GM18511 (cell line): ENCODE measurements at regions not wholly inside any gene's neighbourhood (a gene's known extent, or its start where the extent isn't known, plus 50 kb on each side); places are given as distances from the start of the nearest gene placed in this dataset.
A peak's percentile ranks its signal among the peaks of the same experiment; 100 is the strongest.

Experiments used
- ATAC-seq: cut with Tn5 transposase; IDR thresholded peaks from one replicate; pipeline ENCODE4 v1.9.1; 2021; ENCODE audit warnings: mild to moderate bottlenecking, moderate library complexity; ENCODE audit not compliant: unreplicated experiment

- no peak for ATAC-seq
Measured at GRCh38 chr12:97267594-97268202, 194.9 kb upstream of the RMST start.

DNA sequence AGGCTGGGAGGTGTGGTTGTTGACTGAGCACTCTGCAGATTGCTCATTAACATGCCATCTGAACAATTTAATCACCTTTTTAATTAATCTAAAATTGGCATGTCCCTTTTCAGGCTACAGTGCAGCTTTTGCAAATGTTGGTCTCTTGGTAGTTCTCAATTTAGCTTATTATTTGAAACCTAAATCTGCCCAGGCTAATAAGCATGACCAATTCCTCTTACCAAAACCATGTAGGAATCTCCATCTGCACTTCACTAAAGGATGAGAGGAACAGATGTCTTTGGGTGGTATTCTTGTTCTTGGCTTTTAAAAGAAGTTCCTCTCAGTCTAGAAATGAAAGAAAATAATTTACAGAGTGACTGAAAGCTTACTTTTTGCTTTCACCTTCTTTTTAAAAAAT lies 190.1 kb upstream of the RMST start:
- ATAC-seq = no peak

DNA sequence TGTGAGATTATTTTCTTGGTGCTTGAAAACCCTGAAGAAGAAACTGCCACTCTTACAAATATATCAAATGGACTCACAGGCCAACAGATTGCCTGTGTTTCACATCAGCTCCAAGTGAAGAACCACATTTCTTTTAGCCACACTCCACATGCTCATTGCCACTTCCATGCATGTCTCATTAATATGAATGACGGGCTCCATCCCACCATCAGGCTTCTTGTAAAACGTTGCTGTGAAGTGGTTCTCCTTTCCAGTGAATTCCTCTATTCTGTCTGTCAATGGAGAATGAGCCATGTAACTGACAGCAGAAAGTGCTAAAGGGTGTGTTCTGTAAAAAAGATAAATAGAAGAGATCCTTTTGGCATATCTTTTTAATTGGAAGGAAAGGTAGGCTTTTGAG lies 188.2 kb upstream of the RMST start:
- ATAC-seq = no peak

- no peak for ATAC-seq
Measured at GRCh38 chr12:97275256-97275655, 187.3 kb upstream of the RMST start.

DNA sequence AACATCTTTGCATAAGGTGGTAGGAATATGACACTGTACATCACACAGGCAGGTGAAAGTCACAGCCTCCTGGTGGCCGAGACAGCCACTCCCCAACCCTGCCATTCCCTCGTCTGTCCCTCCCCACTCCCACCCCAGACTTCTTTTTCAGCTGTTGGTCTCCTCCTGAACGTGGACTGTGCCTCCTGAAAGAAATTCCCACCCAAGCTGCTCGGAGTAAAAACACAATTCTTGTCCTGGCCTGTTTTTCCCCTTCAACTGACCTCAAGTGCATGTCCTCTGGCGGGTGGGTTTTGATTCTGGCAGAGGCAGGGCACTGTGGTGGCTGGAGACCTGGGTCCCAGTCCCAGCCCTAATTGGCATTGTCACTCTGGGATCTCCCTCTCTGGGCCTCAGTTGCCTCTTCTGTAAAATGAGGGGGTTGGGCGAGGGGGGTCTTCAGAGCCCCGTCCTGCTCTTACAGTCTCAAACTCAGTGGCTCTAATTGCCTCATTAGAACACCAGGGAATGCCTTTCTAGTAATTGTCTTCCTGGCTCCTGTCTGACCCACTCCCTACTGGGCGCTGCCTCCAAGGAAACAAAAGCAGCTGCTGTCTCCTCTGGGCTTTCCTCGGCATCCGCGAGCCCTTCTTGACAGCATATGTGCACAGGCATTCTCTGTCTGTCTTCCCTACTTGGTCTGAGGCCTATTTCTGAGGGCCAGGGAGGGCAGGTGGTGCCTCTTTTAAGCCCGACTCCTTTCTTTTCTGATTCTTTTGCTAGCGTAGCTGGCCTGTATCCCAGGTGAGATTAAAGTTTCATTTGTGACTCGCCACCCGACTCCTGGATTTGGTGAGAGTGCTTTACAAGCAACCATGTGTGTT lies 186.6 kb upstream of the RMST start:
- no peak for ATAC-seq

- no peak for ATAC-seq
Measured at GRCh38 chr12:97276661-97277429, 185.8 kb upstream of the RMST start.

GRCh38 chr12:97283297-97283696 lies 179.3 kb upstream of the RMST start:
- ATAC-seq = no peak

- ATAC-seq = no peak
Measured at GRCh38 chr12:97288531-97288930, 174.1 kb upstream of the RMST start.

GRCh38 chr12:97292588-97292987 lies 170.0 kb upstream of the RMST start:
- ATAC-seq = no peak

DNA sequence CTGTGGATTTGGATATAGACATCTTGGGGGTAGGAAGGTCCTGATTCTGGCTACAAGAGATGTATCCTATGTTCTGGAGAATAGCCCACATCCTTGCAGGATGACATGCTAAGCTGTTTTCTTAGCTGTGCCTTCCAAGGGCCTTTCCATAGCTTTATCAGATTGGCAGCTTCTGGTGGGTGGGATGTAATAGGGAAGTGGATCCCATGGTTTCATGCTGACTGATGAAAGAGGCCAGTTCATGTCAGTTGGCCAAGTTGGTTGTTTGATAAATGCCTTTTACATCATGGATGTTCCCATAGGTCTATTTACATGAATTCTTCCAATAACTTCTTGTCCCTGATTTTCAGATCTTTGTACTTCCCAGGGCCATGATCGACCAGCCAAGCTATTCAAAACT lies 169.1 kb upstream of the RMST start:
- ATAC-seq = no peak

GRCh38 chr12:97299847-97300246 lies 162.8 kb upstream of the RMST start:
- no peak for ATAC-seq

DNA sequence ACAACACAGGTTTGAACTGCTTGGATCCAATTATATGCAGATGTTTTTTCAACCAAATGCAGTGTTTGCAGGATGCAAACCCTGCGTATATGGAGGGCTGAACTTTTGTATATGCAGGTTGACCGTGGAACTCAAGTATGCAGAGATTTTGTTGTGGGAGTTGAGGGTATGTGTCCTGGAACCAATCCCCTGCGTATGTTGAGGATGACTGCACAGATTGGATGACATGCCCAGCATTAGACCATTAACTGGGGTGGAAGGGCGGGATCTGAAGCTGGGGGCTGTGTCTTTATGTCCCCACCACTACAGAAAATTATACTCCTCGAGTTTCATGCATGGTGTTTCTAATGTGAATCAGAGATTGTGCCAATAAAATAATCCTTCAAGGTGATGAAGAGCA lies 162.2 kb upstream of the RMST start:
- ATAC-seq = no peak

- no peak for ATAC-seq
Measured at GRCh38 chr12:97300891-97301290, 161.7 kb upstream of the RMST start.

DNA sequence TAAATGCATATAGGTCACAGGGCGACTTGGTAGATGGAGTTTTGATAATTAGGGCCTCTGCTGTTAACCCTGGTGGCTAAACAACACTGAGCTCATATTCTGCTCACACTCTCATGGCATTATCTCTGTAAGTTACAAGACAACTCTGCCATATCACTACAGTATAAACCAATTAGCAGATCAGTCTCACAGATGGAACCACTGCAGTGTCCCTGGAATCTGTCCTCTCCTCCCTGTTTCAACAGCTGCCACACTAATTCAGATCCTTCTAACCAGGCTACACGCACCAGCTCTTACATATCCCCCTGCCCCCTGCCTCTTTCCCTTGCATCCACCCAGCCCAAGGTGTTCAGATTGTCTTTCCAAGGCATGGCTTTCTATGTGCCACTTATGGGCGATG lies 161.0 kb upstream of the RMST start:
- no peak for ATAC-seq

GRCh38 chr12:97305651-97306050 lies 157.0 kb upstream of the RMST start:
- no peak for ATAC-seq

GRCh38 chr12:97306147-97306546 lies 156.5 kb upstream of the RMST start:
- peak; percentile 99 for ATAC-seq

- peak; percentile 39 for ATAC-seq
Measured at GRCh38 chr12:97308576-97309198, 153.9 kb upstream of the RMST start.

DNA sequence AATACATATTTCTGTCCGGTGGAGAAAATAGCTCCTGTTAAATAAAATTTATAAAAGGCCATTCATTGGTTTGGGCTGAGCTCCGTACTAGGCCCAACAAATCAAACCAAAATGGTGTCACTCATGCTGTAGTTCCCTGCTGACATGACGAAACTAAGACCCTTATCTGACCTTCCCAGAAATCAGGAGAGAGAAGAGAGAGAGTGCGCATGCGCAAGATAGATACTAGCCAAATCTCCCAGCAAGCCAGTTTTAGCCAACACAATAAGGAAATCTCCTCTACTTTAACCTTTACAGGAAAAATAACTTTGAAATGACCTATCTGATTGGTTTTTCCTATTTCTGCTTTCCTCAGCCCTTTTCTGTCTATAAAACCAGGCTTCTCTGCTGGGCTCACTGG lies 152.7 kb upstream of the RMST start:
- ATAC-seq = no peak

- ATAC-seq = no peak
Measured at GRCh38 chr12:97312570-97313135, 150.0 kb upstream of the RMST start.

DNA sequence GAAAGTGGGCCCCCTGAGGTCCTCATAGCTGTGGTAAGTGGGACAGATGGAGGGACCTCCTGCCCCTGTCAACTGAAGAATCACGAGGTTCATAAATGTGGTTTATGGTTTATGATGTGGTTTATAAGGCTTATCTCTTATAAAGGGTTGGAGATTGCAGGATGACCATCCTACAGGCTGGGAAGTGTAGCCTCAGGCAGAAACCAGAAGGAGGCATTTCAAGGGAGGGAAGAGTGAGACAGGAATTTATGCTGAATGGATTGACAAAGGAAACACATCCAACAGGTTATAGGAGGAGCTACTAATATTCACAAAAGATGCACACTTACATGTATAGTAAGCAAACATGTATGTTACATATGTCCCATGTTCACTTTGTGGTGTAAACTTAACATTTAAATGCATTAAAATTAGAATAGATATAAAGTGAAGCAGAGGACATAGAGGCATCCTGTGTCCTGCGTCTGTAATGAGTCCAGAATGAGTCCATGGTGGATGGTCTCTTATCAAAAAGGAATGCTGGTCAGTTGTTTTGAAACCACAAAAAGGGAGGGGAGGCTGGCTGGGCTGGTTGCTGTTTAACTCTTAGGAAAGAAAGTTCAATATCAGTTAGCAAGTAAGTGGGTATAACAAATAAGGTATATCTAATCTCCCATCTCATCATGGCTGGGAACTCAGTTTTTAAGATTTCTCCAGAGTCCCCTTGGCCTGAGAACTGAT lies 149.0 kb upstream of the RMST start:
- ATAC-seq = no peak
